ENCODE measurements at regions not wholly inside any gene's neighbourhood (a gene's known extent, or its start where the extent isn't known, plus 50 kb on each side); places are given as distances from the start of the nearest gene placed in this dataset.

GRCh38 chrX:150293311-150294013, 69.7 kb upstream of the MAMLD1 start:
- no peaks in the 10 kb centered on the region for H3K79me2 ChIP-seq (ENCODE audit: insufficient read depth)
- in situ Hi-C loops (cut with MboI): no loop called here
- H3K27me3 ChIP-seq (replicated peaks; ENCODE audit: insufficient read depth): no peaks in the 10 kb centered on the region
- H2AFZ ChIP-seq: no peak overlapping the region
- TF ChIP-seq EZH2 (IDR thresholded peaks at IDR 0.05; ENCODE audit: insufficient read depth, poor library complexity, severe bottlenecking): no peak
- TF ChIP-seq EZH2phosphoT487 (IDR thresholded peaks at IDR 0.05; ENCODE audit: insufficient read depth, low read depth): no peak
- 71 to 72% methylated on average over 5 of the region's 5 CpGs for WGBS, 2 experiments (ENCODE audit: low coverage in 1 of 2, low lambda C conversion rate in 2 of 2, missing lambda C conversion rate in 2 of 2)
- H3K4me2 ChIP-seq (ENCODE audit: unreplicated experiment): no peak overlapping the region
- no peak overlapping the region for H3K4me3 ChIP-seq
- H3F3A ChIP-seq (ENCODE audit: insufficient read depth): no peaks in the 10 kb centered on the region
- H3K27ac ChIP-seq: no peak overlapping the region
- no peaks in the 10 kb centered on the region for H3K36me3 ChIP-seq (ENCODE audit: low read depth)
- H3K9me3 ChIP-seq (ENCODE audit: low read depth): no peaks in the 10 kb centered on the region
- DNase-seq: no peak
- H3K9ac ChIP-seq: no peak overlapping the region
- no peaks in the 10 kb centered on the region for H3K9me2 ChIP-seq (ENCODE audit: insufficient read depth)
- no peaks in the 10 kb centered on the region for H3K4me1 ChIP-seq (ENCODE audit: insufficient read depth)
- H4K20me1 ChIP-seq (ENCODE audit: insufficient read depth): no peaks in the 10 kb centered on the region

DNA sequence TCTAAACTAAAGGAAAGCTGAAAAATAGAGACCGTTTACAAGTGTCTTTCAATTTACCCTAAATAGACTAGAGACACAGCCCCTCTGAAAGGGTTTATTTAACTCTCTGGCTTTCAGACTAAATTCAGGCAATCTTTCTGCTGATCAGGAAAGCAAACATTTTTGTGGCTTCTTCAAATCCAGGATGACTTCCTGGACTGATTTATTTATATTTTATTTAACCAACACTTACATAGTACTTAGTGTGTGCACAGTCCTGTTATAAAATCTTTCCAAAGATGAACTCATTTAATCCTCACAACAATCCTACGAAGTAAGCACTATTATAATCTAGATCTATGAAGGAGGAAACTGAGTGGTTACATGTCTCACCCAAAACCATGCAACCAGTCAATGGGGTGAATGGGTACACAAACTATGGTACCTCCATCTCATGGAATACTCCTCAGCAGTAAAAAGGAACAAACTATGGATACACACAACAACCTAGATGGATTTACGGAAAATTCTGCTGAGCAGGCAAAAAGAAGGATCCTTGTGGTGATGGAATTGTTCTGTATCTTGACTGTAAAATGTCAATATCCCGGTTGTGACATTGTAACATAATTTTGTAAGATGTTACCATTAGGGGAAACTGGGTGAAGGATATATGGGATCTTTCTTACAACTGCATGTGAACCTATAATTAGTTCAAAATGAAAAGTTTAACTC, 64.1 kb upstream of the MAMLD1 start:
- Histone ChIP-seq H3K79me2 (ENCODE audit: insufficient read depth) (no peaks in the 10 kb centered on the region), H3K9ac (no peak overlapping the region), H3K4me2 (ENCODE audit: unreplicated experiment) (no peak overlapping the region), H3K4me3 (no peak overlapping the region), H3K27ac (no peak overlapping the region), H3K9me3 (ENCODE audit: low read depth) (no peaks in the 10 kb centered on the region), H4K20me1 (ENCODE audit: insufficient read depth) (no peaks in the 10 kb centered on the region), H2AFZ (no peak overlapping the region), H3K27me3 (replicated peaks; ENCODE audit: insufficient read depth) (no peaks in the 10 kb centered on the region), H3K9me2 (ENCODE audit: insufficient read depth) (no peaks in the 10 kb centered on the region), H3F3A (ENCODE audit: insufficient read depth) (no peaks in the 10 kb centered on the region), H3K36me3 (ENCODE audit: low read depth) (no peaks in the 10 kb centered on the region), H3K4me1 (ENCODE audit: insufficient read depth) (no peaks in the 10 kb centered on the region)
- TF ChIP-seq EZH2 (IDR thresholded peaks at IDR 0.05; ENCODE audit: insufficient read depth, poor library complexity, severe bottlenecking): no peak
- TF ChIP-seq EZH2phosphoT487 (IDR thresholded peaks at IDR 0.05; ENCODE audit: insufficient read depth, low read depth): no peak
- DNase-seq: no peak
- 53 to 60% methylated on average over 3 to 4 of the region's 4 CpGs for WGBS, 2 experiments (ENCODE audit: low coverage in 1 of 2, low lambda C conversion rate in 2 of 2, missing lambda C conversion rate in 2 of 2)
- in situ Hi-C loops (cut with MboI): no loop called here

GRCh38 chrX:150299579-150299978, 63.5 kb upstream of the MAMLD1 start:
- H3K27ac ChIP-seq: no peak overlapping the region
- H3K9ac ChIP-seq: no peak overlapping the region
- H3K27me3 ChIP-seq (replicated peaks; ENCODE audit: insufficient read depth): no peaks in the 10 kb centered on the region
- H3K79me2 ChIP-seq (ENCODE audit: insufficient read depth): no peaks in the 10 kb centered on the region
- H3K4me1 ChIP-seq (ENCODE audit: insufficient read depth): no peaks in the 10 kb centered on the region
- H4K20me1 ChIP-seq (ENCODE audit: insufficient read depth): no peaks in the 10 kb centered on the region
- H3K4me2 ChIP-seq (ENCODE audit: unreplicated experiment): no peak overlapping the region
- H3K9me2 ChIP-seq (ENCODE audit: insufficient read depth): no peaks in the 10 kb centered on the region
- DNase-seq: no peak
- TF ChIP-seq EZH2phosphoT487 (IDR thresholded peaks at IDR 0.05; ENCODE audit: insufficient read depth, low read depth): no peak
- no peak for TF ChIP-seq EZH2 (IDR thresholded peaks at IDR 0.05; ENCODE audit: insufficient read depth, poor library complexity, severe bottlenecking)
- H3F3A ChIP-seq (ENCODE audit: insufficient read depth): no peaks in the 10 kb centered on the region
- H3K9me3 ChIP-seq (ENCODE audit: low read depth): no peaks in the 10 kb centered on the region
- in situ Hi-C loops (cut with MboI): no loop called here
- H3K36me3 ChIP-seq (ENCODE audit: low read depth): no peaks in the 10 kb centered on the region
- no peak overlapping the region for H2AFZ ChIP-seq
- H3K4me3 ChIP-seq: no peak overlapping the region

GRCh38 chrX:150303386-150304097, 59.6 kb upstream of the MAMLD1 start:
- DNase-seq: peak; percentile 2
- H3K4me1 ChIP-seq (ENCODE audit: insufficient read depth): no peaks in the 10 kb centered on the region
- H4K20me1 ChIP-seq (ENCODE audit: insufficient read depth): no peaks in the 10 kb centered on the region
- no peaks in the 10 kb centered on the region for H3K79me2 ChIP-seq (ENCODE audit: insufficient read depth)
- no peak overlapping the region for H3K9ac ChIP-seq
- H3K4me3 ChIP-seq: no peak overlapping the region
- no peaks in the 10 kb centered on the region for H3K9me2 ChIP-seq (ENCODE audit: insufficient read depth)
- no peak overlapping the region for H2AFZ ChIP-seq
- no peak overlapping the region for H3K27ac ChIP-seq
- TF ChIP-seq EZH2 (IDR thresholded peaks at IDR 0.05; ENCODE audit: insufficient read depth, poor library complexity, severe bottlenecking) (no peak), EZH2phosphoT487 (IDR thresholded peaks at IDR 0.05; ENCODE audit: insufficient read depth, low read depth) (no peak)
- no peaks in the 10 kb centered on the region for H3K27me3 ChIP-seq (replicated peaks; ENCODE audit: insufficient read depth)
- no peaks in the 10 kb centered on the region for H3K36me3 ChIP-seq (ENCODE audit: low read depth)
- H3K4me2 ChIP-seq (ENCODE audit: unreplicated experiment): no peak overlapping the region
- H3F3A ChIP-seq (ENCODE audit: insufficient read depth): no peaks in the 10 kb centered on the region
- WGBS, 2 experiments (ENCODE audit: low coverage in 1 of 2, low lambda C conversion rate in 2 of 2, missing lambda C conversion rate in 2 of 2): 44 to 67% methylated on average over 4 of the region's 4 CpGs
- H3K9me3 ChIP-seq (ENCODE audit: low read depth): no peaks in the 10 kb centered on the region
- in situ Hi-C loops (cut with MboI): no loop called here
